ENCODE measurements at regions not wholly inside any gene's neighbourhood (a gene's known extent, or its start where the extent isn't known, plus 50 kb on each side); places are given as distances from the start of the nearest gene placed in this dataset.

DNA sequence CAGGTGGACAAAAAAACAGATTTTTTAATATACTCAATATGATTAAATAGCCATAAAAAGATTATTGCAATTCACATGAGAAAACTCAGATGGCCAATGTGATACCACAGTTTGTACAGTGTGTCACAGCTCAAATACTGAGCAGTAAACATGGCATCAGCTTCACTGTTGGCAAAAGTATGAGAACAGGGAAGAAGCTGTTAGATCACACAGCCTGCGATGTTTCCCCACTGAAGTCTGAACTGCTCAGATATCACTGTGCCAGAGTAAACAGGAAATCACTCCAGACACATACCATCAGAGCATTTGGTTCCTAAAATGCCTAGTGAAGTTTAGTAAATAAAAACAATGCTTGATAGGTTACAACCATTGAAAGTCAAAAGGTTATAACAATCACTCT lies 347.8 kb downstream of the ETV1 start:
- no peaks in the 10 kb centered on the region for H3K4me1 Mint-ChIP-seq
- no peaks in the 10 kb centered on the region for H3K36me3 Mint-ChIP-seq (ENCODE audit: insufficient read depth)
- no peak overlapping the region for H3K4me3 Mint-ChIP-seq
- H3K27ac Mint-ChIP-seq (ENCODE audit: low read depth): no peak overlapping the region
- H3K27me3 Mint-ChIP-seq: no peaks in the 10 kb centered on the region
- H3K9me3 Mint-ChIP-seq: no peaks in the 10 kb centered on the region
- no peak for DNase-seq (ENCODE audit: low spot score in 2 of 2)
- no peak for ATAC-seq (replicated peaks; ENCODE audit: extremely low read depth, poor library complexity, severe bottlenecking)

DNA sequence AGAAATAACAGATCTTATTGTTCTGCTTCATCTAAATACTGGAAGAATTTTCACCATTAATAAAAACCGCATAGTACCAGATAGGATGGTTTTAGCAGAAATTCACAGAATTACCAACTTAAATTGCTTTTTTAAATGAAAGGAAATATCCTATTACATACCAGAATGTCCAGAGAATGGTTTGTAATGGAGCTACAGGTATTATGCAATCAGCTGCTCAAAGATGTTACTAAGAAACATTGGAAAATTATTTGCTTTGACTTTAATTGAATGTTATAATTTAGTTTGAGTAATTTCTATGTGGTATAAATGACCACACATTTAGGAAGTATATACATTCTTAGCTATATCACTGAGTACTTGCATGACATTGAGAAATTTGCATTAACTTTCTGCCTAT lies 338.3 kb downstream of the ETV1 start:
- no peaks in the 10 kb centered on the region for H3K27me3 Mint-ChIP-seq
- H3K4me3 Mint-ChIP-seq: no peak overlapping the region
- no peak for ATAC-seq (replicated peaks; ENCODE audit: extremely low read depth, poor library complexity, severe bottlenecking)
- no peaks in the 10 kb centered on the region for H3K36me3 Mint-ChIP-seq (ENCODE audit: insufficient read depth)
- no peak overlapping the region for H3K27ac Mint-ChIP-seq (ENCODE audit: low read depth)
- DNase-seq (ENCODE audit: low spot score in 2 of 2): no peak
- H3K9me3 Mint-ChIP-seq: no peaks in the 10 kb centered on the region
- H3K4me1 Mint-ChIP-seq: no peaks in the 10 kb centered on the region

DNA sequence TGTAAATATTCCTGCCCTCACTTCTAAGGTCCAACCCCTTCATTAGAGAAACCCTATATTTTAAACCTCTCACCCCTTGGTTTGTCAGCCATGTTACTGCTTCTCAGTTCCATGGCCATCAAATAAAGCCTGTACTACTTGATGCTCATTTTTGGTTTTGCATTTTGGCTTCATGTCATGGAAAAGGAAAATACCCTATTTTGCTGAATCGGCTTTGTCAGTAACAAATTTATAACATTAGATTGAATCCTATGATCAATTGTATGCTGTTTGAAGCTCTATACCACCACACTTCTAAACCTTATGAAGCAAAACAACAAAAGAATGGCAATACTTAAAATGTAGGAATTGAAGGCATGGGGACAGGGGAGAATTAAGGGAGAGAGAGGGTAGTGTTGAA lies 333.1 kb downstream of the ETV1 start:
- no peaks in the 10 kb centered on the region for H3K36me3 Mint-ChIP-seq (ENCODE audit: insufficient read depth)
- DNase-seq (ENCODE audit: low spot score in 2 of 2) (no peak), ATAC-seq (replicated peaks; ENCODE audit: extremely low read depth, poor library complexity, severe bottlenecking) (no peak)
- no peak overlapping the region for H3K27ac Mint-ChIP-seq (ENCODE audit: low read depth)
- H3K9me3 Mint-ChIP-seq: peaks cover 8% of the 10 kb centered on the region
- H3K4me3 Mint-ChIP-seq: no peak overlapping the region
- no peaks in the 10 kb centered on the region for H3K27me3 Mint-ChIP-seq
- H3K4me1 Mint-ChIP-seq: no peaks in the 10 kb centered on the region

DNA sequence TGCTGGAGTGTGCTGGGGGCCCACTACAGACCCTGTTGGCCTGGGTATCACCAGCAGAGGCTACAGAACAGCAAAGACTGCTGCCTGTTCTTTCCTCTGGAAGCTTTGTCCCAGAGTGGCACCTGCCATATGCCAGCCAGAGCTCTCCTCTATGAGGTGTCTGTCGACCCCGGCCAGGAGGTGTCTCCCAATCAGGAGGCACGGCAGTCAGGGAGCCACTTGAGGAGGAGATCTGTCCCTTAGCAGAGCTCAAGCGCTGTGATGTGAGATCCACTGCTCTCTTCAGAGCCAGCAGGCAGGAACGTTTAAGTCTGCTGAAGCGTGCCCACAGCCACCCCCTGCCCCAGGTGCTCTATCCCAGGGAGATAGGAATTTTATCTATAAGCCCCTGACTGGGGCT lies 316.2 kb downstream of the ETV1 start:
- ATAC-seq (replicated peaks; ENCODE audit: extremely low read depth, poor library complexity, severe bottlenecking): no peak
- Mint-ChIP-seq H3K27ac (ENCODE audit: low read depth) (no peak overlapping the region), H3K4me3 (no peak overlapping the region), H3K27me3 (peaks cover 24% of the 10 kb centered on the region), H3K4me1 (no peaks in the 10 kb centered on the region), H3K36me3 (ENCODE audit: insufficient read depth) (no peaks in the 10 kb centered on the region), H3K9me3 (peaks cover 6% of the 10 kb centered on the region)
- no peak for DNase-seq (ENCODE audit: low spot score in 2 of 2)

DNA sequence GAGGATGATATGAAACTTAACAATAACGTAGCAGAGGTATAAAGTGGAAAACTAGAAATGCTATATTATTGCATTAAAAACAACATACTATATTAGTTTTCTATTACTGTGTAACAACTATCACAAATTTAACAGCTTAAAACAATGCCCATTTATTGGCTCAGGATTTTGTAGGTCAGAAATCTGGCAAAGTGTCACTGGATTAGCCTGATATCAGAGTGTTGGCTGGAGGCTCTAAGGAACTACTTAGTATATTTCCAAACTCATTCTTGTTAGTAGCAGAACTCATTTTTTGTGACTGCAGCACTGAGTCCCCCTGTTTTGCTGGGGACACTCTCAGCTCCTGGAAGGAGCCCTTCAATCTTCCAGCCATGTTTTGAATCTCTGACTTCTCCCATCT lies 306.8 kb downstream of the ETV1 start:
- no peak overlapping the region for H3K27ac Mint-ChIP-seq (ENCODE audit: low read depth)
- no peak overlapping the region for H3K4me3 Mint-ChIP-seq
- H3K27me3 Mint-ChIP-seq: peaks cover 18% of the 10 kb centered on the region
- no peaks in the 10 kb centered on the region for H3K9me3 Mint-ChIP-seq
- no peak for DNase-seq (ENCODE audit: low spot score in 2 of 2)
- H3K4me1 Mint-ChIP-seq: no peaks in the 10 kb centered on the region
- no peaks in the 10 kb centered on the region for H3K36me3 Mint-ChIP-seq (ENCODE audit: insufficient read depth)
- ATAC-seq (replicated peaks; ENCODE audit: extremely low read depth, poor library complexity, severe bottlenecking): no peak

DNA sequence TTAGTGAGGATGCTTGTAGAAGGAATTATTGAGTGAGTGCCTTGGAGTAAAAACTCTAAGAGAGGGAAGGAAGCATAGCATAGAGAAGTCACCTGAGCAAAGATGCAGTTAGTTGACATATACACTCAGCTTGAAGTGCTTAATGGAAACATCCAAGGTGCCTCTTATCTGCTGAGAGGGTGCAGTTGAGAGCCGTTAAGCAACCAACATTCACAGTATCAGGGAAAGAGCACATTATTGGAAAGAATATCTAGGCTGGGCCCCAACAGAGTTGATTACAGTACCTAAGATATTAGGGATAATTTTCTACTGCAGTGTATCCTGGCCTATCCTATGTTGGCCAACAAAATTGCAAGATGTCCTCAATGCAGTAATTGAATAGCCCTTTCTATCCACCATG lies 302.0 kb downstream of the ETV1 start:
- no peaks in the 10 kb centered on the region for H3K27me3 Mint-ChIP-seq

DNA sequence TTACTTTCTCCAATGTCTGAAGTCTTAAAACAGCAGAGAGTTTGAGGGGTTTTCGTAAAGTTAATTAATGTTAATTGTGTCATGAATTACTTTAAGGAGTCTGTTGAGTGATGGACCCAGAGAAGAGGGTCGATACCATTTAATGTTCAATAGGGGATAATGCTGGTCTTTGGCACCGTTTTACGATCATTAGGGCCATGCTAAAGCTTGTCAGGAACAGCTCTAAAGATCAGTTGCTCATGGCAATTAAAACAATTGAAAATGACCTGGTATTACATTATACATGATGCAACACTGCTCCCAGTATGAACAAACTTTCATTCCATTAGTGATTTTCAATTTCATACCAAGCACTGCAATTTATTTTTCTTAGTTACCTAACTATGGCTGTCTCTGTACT lies 296.9 kb downstream of the ETV1 start:
- H3K36me3 Mint-ChIP-seq (ENCODE audit: insufficient read depth): peaks cover 1% of the 10 kb centered on the region
- H3K4me3 Mint-ChIP-seq: no peak overlapping the region
- no peaks in the 10 kb centered on the region for H3K4me1 Mint-ChIP-seq
- ATAC-seq (replicated peaks; ENCODE audit: extremely low read depth, poor library complexity, severe bottlenecking) (no peak), DNase-seq (ENCODE audit: low spot score in 2 of 2) (no peak)
- no peaks in the 10 kb centered on the region for H3K9me3 Mint-ChIP-seq
- no peak overlapping the region for H3K27ac Mint-ChIP-seq (ENCODE audit: low read depth)
- H3K27me3 Mint-ChIP-seq: no peaks in the 10 kb centered on the region

More for the DNA sequence above, 302.0 kb downstream of the ETV1 start:
- no peaks in the 10 kb centered on the region for H3K9me3 Mint-ChIP-seq
- no peaks in the 10 kb centered on the region for H3K4me1 Mint-ChIP-seq
- no peak for ATAC-seq (replicated peaks; ENCODE audit: extremely low read depth, poor library complexity, severe bottlenecking)
- no peak overlapping the region for H3K4me3 Mint-ChIP-seq
- H3K36me3 Mint-ChIP-seq (ENCODE audit: insufficient read depth): no peaks in the 10 kb centered on the region
- no peak for DNase-seq (ENCODE audit: low spot score in 2 of 2)
- H3K27ac Mint-ChIP-seq (ENCODE audit: low read depth): no peak overlapping the region

DNA sequence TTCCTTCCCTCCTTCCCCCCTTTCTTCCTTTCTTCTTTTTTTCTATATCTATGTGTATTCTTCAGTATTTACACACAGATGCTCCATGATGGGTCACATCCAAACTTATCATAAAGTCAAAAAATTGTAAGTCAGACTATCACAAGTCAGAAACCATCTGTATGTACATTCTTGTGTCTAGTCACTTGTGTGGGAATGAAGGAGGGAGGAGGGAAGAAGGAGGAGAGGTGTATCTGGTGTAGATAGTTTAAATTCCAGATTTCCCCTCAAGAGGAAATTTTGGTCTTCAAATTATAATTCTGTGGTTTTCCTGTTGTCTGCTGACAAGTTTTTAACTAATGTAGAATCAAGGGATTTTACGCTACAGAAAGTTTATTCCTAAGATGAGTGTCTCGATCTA lies 287.2 kb downstream of the ETV1 start:
- H3K9me3 Mint-ChIP-seq: no peaks in the 10 kb centered on the region
- H3K27ac Mint-ChIP-seq (ENCODE audit: low read depth): no peak overlapping the region
- H3K27me3 Mint-ChIP-seq: no peaks in the 10 kb centered on the region
- H3K4me3 Mint-ChIP-seq: no peak overlapping the region
- DNase-seq (ENCODE audit: low spot score in 2 of 2) (no peak), ATAC-seq (replicated peaks; ENCODE audit: extremely low read depth, poor library complexity, severe bottlenecking) (no peak)
- peaks cover under 1% of the 10 kb centered on the region for H3K36me3 Mint-ChIP-seq (ENCODE audit: insufficient read depth)
- H3K4me1 Mint-ChIP-seq: no peaks in the 10 kb centered on the region

DNA sequence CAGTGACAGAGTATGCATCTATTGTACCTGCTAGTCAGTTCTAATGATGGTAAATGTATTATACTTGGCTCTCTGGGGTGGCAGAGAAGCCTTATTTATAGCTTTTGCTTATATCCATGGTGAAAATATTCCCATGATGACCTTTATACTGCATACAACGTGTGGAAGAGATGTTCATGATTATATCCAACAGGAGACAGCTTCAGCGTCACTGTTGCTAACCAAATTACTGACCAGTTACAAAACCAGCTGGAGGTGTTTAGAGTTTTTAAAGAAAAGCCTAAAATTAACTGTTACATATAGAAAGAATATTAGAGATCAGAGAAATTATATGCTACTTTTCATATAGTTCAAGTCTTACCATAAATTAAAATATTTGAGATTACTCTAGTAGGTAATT lies 280.8 kb downstream of the ETV1 start:
- H3K27ac Mint-ChIP-seq (ENCODE audit: low read depth): no peak overlapping the region
- H3K4me3 Mint-ChIP-seq: no peak overlapping the region
- no peaks in the 10 kb centered on the region for H3K27me3 Mint-ChIP-seq

DNA sequence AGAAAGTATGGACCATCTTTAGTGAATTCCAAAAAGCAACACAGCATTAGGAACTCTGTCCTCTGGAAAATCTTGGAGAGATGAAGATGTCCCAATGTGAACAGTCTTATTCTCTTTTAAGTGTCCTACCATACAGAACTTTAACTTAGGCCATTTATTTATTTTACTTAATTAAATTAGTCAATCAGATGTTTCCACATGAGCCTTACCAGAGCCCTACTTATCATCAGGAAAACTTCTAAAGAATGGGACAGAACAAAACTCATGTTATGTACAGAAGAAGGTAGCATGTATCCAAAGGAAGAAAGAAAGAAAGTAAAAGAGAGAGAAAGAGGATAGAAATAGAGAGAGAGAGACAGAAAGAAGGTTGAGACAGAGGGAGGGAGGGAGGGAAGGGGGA lies 276.4 kb downstream of the ETV1 start:
- Mint-ChIP-seq H3K36me3 (ENCODE audit: insufficient read depth) (peaks cover 1% of the 10 kb centered on the region), H3K9me3 (peaks cover 5% of the 10 kb centered on the region), H3K27me3 (no peaks in the 10 kb centered on the region), H3K4me3 (no peak overlapping the region), H3K27ac (ENCODE audit: low read depth) (no peak overlapping the region), H3K4me1 (no peaks in the 10 kb centered on the region)
- DNase-seq (ENCODE audit: low spot score in 2 of 2): no peak
- no peak for ATAC-seq (replicated peaks; ENCODE audit: extremely low read depth, poor library complexity, severe bottlenecking)

More for the DNA sequence above, 280.8 kb downstream of the ETV1 start:
- Mint-ChIP-seq H3K36me3 (ENCODE audit: insufficient read depth) (peaks cover 1% of the 10 kb centered on the region), H3K4me1 (no peaks in the 10 kb centered on the region), H3K9me3 (no peaks in the 10 kb centered on the region)
- DNase-seq (ENCODE audit: low spot score in 2 of 2): no peak
- no peak for ATAC-seq (replicated peaks; ENCODE audit: extremely low read depth, poor library complexity, severe bottlenecking)

DNA sequence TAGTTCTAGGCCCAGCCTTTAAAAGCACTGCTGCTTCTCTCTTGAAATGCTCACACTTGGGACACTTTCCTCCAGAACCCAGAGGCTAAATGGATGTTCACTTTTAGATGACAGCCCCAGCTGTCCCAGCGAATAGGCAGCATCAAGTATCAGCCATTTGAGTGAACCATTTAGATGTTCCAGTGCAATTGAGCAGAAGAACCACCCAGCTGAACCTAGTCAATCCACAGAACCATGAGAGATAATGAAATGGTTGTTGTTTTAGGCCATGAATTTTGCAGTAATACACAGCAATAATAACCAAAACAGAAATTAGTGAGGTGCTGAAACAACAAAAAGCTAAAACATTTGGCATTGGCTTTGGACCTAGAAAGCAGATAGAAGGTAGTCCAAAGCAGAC lies 273.9 kb downstream of the ETV1 start:
- Mint-ChIP-seq H3K9me3 (peaks cover 5% of the 10 kb centered on the region), H3K36me3 (ENCODE audit: insufficient read depth) (peaks cover 1% of the 10 kb centered on the region), H3K27me3 (no peaks in the 10 kb centered on the region), H3K4me1 (no peaks in the 10 kb centered on the region), H3K4me3 (no peak overlapping the region), H3K27ac (ENCODE audit: low read depth) (no peak overlapping the region)
- DNase-seq (ENCODE audit: low spot score in 2 of 2) (no peak), ATAC-seq (replicated peaks; ENCODE audit: extremely low read depth, poor library complexity, severe bottlenecking) (no peak)

DNA sequence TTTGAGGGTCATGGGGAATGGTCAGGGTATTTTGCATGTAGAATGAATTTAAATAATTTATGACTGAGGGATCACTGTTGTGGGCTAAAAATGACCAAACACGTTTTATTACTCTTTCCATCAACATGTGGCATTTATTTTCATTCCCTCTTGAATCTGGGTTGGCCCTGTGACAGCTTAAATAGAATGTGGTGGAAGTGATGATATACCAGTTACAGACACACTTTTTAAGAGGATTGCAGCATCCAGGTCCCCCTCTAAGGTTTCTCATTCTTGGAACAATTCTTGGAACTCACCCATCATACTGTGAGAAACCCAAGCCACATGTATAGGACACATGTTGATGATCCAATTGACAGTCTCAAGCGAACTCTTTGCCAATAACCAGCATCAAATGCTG lies 272.4 kb downstream of the ETV1 start:
- peaks cover 5% of the 10 kb centered on the region for H3K9me3 Mint-ChIP-seq
- no peak for ATAC-seq (replicated peaks; ENCODE audit: extremely low read depth, poor library complexity, severe bottlenecking)
- H3K27me3 Mint-ChIP-seq: no peaks in the 10 kb centered on the region
- DNase-seq (ENCODE audit: low spot score in 2 of 2): no peak
- peaks cover 1% of the 10 kb centered on the region for H3K36me3 Mint-ChIP-seq (ENCODE audit: insufficient read depth)
- no peak overlapping the region for H3K27ac Mint-ChIP-seq (ENCODE audit: low read depth)
- no peak overlapping the region for H3K4me3 Mint-ChIP-seq
- no peaks in the 10 kb centered on the region for H3K4me1 Mint-ChIP-seq

DNA sequence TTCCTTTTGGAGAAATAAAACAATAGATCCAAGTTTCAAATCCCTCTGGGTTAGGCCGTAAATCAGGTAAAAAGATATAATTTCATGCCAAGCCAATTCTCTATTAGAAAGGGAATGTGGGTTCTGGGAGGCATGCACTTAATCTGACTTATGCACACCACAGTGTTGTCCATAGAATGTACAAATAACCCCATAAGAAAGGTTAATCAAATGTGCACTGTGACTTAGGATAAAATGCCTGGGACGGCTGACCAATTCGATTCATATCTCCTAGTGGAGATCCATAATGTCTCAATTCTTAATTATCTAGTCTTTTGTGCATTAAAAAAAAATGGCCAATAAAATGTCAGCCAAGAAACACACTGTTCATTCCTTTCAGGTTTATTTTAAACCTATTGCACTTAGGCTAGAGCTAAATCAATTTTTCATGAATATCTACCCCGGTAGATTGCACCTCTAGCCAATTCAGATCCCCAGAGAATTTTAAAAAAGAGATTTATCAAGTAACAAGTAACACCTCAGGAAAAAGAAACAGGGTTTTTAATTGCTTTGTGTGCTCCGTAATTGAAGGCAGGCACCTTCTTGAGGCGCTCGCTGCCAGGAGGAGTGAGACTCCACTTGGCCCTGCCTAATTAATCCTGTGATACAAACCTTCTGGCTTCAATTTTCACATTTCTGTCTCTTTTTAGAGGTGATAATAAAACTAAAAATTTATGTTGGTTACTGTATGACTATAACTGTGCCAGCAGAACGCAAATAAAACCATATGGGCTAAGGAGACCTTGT lies 265.1 kb downstream of the ETV1 start:
- Mint-ChIP-seq H3K36me3 (ENCODE audit: insufficient read depth) (peaks cover 2% of the 10 kb centered on the region), H3K27ac (ENCODE audit: low read depth) (no peak overlapping the region), H3K4me3 (no peak overlapping the region), H3K9me3 (peaks cover 6% of the 10 kb centered on the region), H3K27me3 (no peaks in the 10 kb centered on the region), H3K4me1 (no peaks in the 10 kb centered on the region)
- DNase-seq (ENCODE audit: low spot score in 2 of 2): no peak
- ATAC-seq (replicated peaks; ENCODE audit: extremely low read depth, poor library complexity, severe bottlenecking): no peak

Measured in central memory CD8-positive, alpha-beta T cell (primary cell).